ENCODE measurements at regions not wholly inside any gene's neighbourhood (a gene's known extent, or its start where the extent isn't known, plus 50 kb on each side); places are given as distances from the start of the nearest gene placed in this dataset.

GRCh38 chr3:22862111-22862510 lies 341.0 kb upstream of the UBE2E2 start:
- TF ChIP-seq ZNF174 (tag by site-specific recombination; IDR thresholded peaks at IDR 0.05) (no peak), ZFP41 (tag by site-specific recombination; IDR thresholded peaks at IDR 0.05; ENCODE audit: borderline replicate concordance) (no peak), ZNF366 (tag by site-specific recombination; conservative IDR thresholded peaks at IDR 0.05) (no peak)
- TF ChIP-seq, protein P1, sequence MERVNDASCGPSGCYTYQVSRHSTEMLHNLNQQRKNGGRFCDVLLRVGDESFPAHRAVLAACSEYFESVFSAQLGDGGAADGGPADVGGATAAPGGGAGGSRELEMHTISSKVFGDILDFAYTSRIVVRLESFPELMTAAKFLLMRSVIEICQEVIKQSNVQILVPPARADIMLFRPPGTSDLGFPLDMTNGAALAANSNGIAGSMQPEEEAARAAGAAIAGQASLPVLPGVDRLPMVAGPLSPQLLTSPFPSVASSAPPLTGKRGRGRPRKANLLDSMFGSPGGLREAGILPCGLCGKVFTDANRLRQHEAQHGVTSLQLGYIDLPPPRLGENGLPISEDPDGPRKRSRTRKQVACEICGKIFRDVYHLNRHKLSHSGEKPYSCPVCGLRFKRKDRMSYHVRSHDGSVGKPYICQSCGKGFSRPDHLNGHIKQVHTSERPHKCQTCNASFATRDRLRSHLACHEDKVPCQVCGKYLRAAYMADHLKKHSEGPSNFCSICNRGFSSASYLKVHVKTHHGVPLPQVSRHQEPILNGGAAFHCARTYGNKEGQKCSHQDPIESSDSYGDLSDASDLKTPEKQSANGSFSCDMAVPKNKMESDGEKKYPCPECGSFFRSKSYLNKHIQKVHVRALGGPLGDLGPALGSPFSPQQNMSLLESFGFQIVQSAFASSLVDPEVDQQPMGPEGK (tag by site-specific recombination; IDR thresholded peaks at IDR 0.05) = no peak

Measured in HEK293 (cell line).